ENCODE measurements at regions not wholly inside any gene's neighbourhood (a gene's known extent, or its start where the extent isn't known, plus 50 kb on each side); places are given as distances from the start of the nearest gene placed in this dataset.
A peak's percentile ranks its signal among the peaks of the same experiment; 100 is the strongest.

- no peak for DNase-seq (ENCODE audit: low read depth)
- no peak overlapping the region for H3K4me3 ChIP-seq (ENCODE audit: low read depth, low read length)
- no peak for TF ChIP-seq CTCF (IDR thresholded peaks at IDR 0.05; ENCODE audit: control insufficient read depth, extremely low read depth, insufficient read depth)
Measured at GRCh38 chr14:94964181-94964580, 193.1 kb downstream of the DICER1 start.

GRCh38 chr14:94963051-94963450 is 193.1 kb upstream of the GSC start:
- no peak for TF ChIP-seq CTCF (IDR thresholded peaks at IDR 0.05; ENCODE audit: control insufficient read depth, extremely low read depth, insufficient read depth)
- no peak for DNase-seq (ENCODE audit: low read depth)
- no peak overlapping the region for H3K4me3 ChIP-seq (ENCODE audit: low read depth, low read length)

GRCh38 chr14:94962166-94962575 is 192.3 kb upstream of the GSC start:
- no peak for TF ChIP-seq CTCF (IDR thresholded peaks at IDR 0.05; ENCODE audit: control insufficient read depth, extremely low read depth, insufficient read depth)
- no peak for DNase-seq (ENCODE audit: low read depth)
- H3K4me3 ChIP-seq (ENCODE audit: low read depth, low read length), result no peak overlapping the region

- no peak for DNase-seq (ENCODE audit: low read depth)
- H3K4me3 ChIP-seq (ENCODE audit: low read depth, low read length), result no peak overlapping the region
- no peak for TF ChIP-seq CTCF (IDR thresholded peaks at IDR 0.05; ENCODE audit: control insufficient read depth, extremely low read depth, insufficient read depth)
Measured at GRCh38 chr14:94961386-94962165, 191.7 kb upstream of the GSC start.

- H3K4me3 ChIP-seq (ENCODE audit: low read depth, low read length), result no peak overlapping the region
- no peak for DNase-seq (ENCODE audit: low read depth)
- no peak for TF ChIP-seq CTCF (IDR thresholded peaks at IDR 0.05; ENCODE audit: control insufficient read depth, extremely low read depth, insufficient read depth)
Measured at GRCh38 chr14:94960285-94961001, 190.5 kb upstream of the GSC start.

GRCh38 chr14:94953541-94954260 is 183.8 kb upstream of the GSC start:
- peak; percentile 22 for DNase-seq (ENCODE audit: low read depth)
- no peak overlapping the region for H3K4me3 ChIP-seq (ENCODE audit: low read depth, low read length)
- no peak for TF ChIP-seq CTCF (IDR thresholded peaks at IDR 0.05; ENCODE audit: control insufficient read depth, extremely low read depth, insufficient read depth)

Data from LNCaP clone FGC (cell line).